AG04449 (cell line): ENCODE measurements at regions not wholly inside any gene's neighbourhood (a gene's known extent, or its start where the extent isn't known, plus 50 kb on each side); places are given as distances from the start of the nearest gene placed in this dataset.

ENCODE experiments used
- CTCF ChIA-PET: fragments of 350-600 bp; formaldehyde crosslinking; extraction: SDS; loops from one replicate; lab custom pipeline; 2021; ENCODE audit warnings: antibody characterized with exemption; lab: Yijun Ruan, JAX
- POLR2A ChIA-PET: fragments of 400-600, 350-600 bp; formaldehyde crosslinking; extraction: SDS; loops from one replicate; lab custom pipeline; 2020; ENCODE audit warnings: antibody characterized with exemption, inconsistent platforms; lab: Yijun Ruan, JAX
- DNase-seq: peaks from one replicate; pipeline ENCODE4 v3.0.0-alpha.2; 2010; ENCODE audit warnings: low read depth, low spot score
- H3K4me3 ChIP-seq: 2 replicates; pipeline ENCODE4 v1.5.1; 2011; ENCODE audit warnings: low read depth, mild to moderate bottlenecking, control low read depth, low read length
- CTCF ChIP-seq: IDR thresholded peaks from one replicate; pipeline ENCODE4 v1.5.1; 2011; ENCODE audit warnings: mild to moderate bottlenecking, moderate library complexity, low read length, control low read depth, inconsistent platforms; ENCODE audit not compliant: insufficient read depth; ENCODE audit errors: missing control alignments

- ChIA-PET CTCF (no interaction called here), POLR2A (no interaction called here)
- no peak for TF ChIP-seq CTCF
- no peak for DNase-seq
- no peak overlapping the region for H3K4me3 ChIP-seq
Measured at GRCh38 chr12:108392284-108392683, 53.2 kb upstream of the CMKLR1 start.

GRCh38 chr12:108390495-108391203, 51.5 kb upstream of the CMKLR1 start:
- ChIA-PET CTCF (no interaction called here), POLR2A (no interaction called here)
- TF ChIP-seq CTCF: no peak
- H3K4me3 ChIP-seq: no peak overlapping the region
- no peak for DNase-seq

- no peak for TF ChIP-seq CTCF
- ChIA-PET CTCF (no interaction called here), POLR2A (no interaction called here)
- DNase-seq: no peak
- no peak overlapping the region for H3K4me3 ChIP-seq
Measured at GRCh38 chr12:108389544-108389943, 50.4 kb upstream of the CMKLR1 start.
